HG02588 (cell line): ENCODE measurements at regions not wholly inside any gene's neighbourhood (a gene's known extent, or its start where the extent isn't known, plus 50 kb on each side); places are given as distances from the start of the nearest gene placed in this dataset.

Experiments
- ATAC-seq: cut with Tn5 transposase; IDR thresholded peaks from one replicate; pipeline ENCODE4 v1.9.1; 2021; ENCODE audit warnings: mild to moderate bottlenecking, moderate library complexity; ENCODE audit not compliant: unreplicated experiment

GRCh38 chr3:105006164-105006563 is 360.5 kb upstream of the ALCAM start:
- no peak for ATAC-seq

GRCh38 chr3:105013657-105014056 is 353.1 kb upstream of the ALCAM start:
- ATAC-seq = no peak

- no peak for ATAC-seq
Measured at GRCh38 chr3:105014631-105015030, 352.1 kb upstream of the ALCAM start.

- no peak for ATAC-seq
Measured at GRCh38 chr3:105022813-105023212, 343.9 kb upstream of the ALCAM start.

GRCh38 chr3:105030211-105030610 is 336.5 kb upstream of the ALCAM start:
- no peak for ATAC-seq

GRCh38 chr3:105032541-105032940 is 334.2 kb upstream of the ALCAM start:
- no peak for ATAC-seq

GRCh38 chr3:105033081-105033480 is 333.6 kb upstream of the ALCAM start:
- no peak for ATAC-seq

GRCh38 chr3:105039004-105039403 is 327.7 kb upstream of the ALCAM start:
- ATAC-seq = no peak

GRCh38 chr3:105040026-105040622 is 326.6 kb upstream of the ALCAM start:
- no peak for ATAC-seq

- no peak for ATAC-seq
Measured at GRCh38 chr3:105042586-105042985, 324.1 kb upstream of the ALCAM start.

- no peak for ATAC-seq
Measured at GRCh38 chr3:105051111-105051510, 315.6 kb upstream of the ALCAM start.

- no peak for ATAC-seq
Measured at GRCh38 chr3:105051972-105052371, 314.7 kb upstream of the ALCAM start.

- no peak for ATAC-seq
Measured at GRCh38 chr3:105062853-105063252, 303.9 kb upstream of the ALCAM start.

- ATAC-seq = no peak
Measured at GRCh38 chr3:105065895-105066839, 300.5 kb upstream of the ALCAM start.

GRCh38 chr3:105067361-105067760 is 299.3 kb upstream of the ALCAM start:
- ATAC-seq = no peak

- no peak for ATAC-seq
Measured at GRCh38 chr3:105077060-105077822, 289.5 kb upstream of the ALCAM start.

- no peak for ATAC-seq
Measured at GRCh38 chr3:105083945-105084344, 282.8 kb upstream of the ALCAM start.

GRCh38 chr3:105085506-105085905 is 281.2 kb upstream of the ALCAM start:
- ATAC-seq = no peak

GRCh38 chr3:105093371-105094252 is 273.1 kb upstream of the ALCAM start:
- no peak for ATAC-seq

- ATAC-seq = no peak
Measured at GRCh38 chr3:105094588-105094987, 272.1 kb upstream of the ALCAM start.

- ATAC-seq = no peak
Measured at GRCh38 chr3:105096071-105096470, 270.6 kb upstream of the ALCAM start.
